GM12864 (cell line): ENCODE measurements at regions not wholly inside any gene's neighbourhood (a gene's known extent, or its start where the extent isn't known, plus 50 kb on each side); places are given as distances from the start of the nearest gene placed in this dataset.

Source experiments
- DNase-seq: peaks from one replicate; pipeline ENCODE4 v3.0.0-alpha.2; 2011; ENCODE audit warnings: low read depth
- H3K4me3 ChIP-seq: 2 replicates; pipeline ENCODE4 v1.5.1; 2011; ENCODE audit warnings: mild to moderate bottlenecking, low read depth, low read length, control low read depth
- CTCF ChIP-seq: IDR thresholded peaks from 2 replicates; pipeline ENCODE4 v1.5.1; 2011; ENCODE audit warnings: low read depth, mild to moderate bottlenecking, moderate library complexity, low read length, control low read depth, inconsistent platforms; ENCODE audit errors: missing control alignments

- DNase-seq, result no peak
- no peak overlapping the region for H3K4me3 ChIP-seq
- no peak for TF ChIP-seq CTCF
Observed at GRCh38 chr14:30125322-30125979, 197.8 kb upstream of the PRKD1 start.

- TF ChIP-seq CTCF, result no peak
- H3K4me3 ChIP-seq, result no peak overlapping the region
- no peak for DNase-seq
Observed at GRCh38 chr14:30129807-30130206, 202.2 kb upstream of the PRKD1 start.

GRCh38 chr14:30131581-30132097 is 204.0 kb upstream of the PRKD1 start:
- no peak for DNase-seq
- no peak overlapping the region for H3K4me3 ChIP-seq
- no peak for TF ChIP-seq CTCF

- no peak overlapping the region for H3K4me3 ChIP-seq
- DNase-seq, result no peak
- TF ChIP-seq CTCF, result no peak
Observed at GRCh38 chr14:30132196-30132595, 204.5 kb upstream of the PRKD1 start.

- TF ChIP-seq CTCF, result no peak
- no peak for DNase-seq
- no peak overlapping the region for H3K4me3 ChIP-seq
Observed at GRCh38 chr14:30134936-30135335, 207.3 kb upstream of the PRKD1 start.

- no peak for DNase-seq
- no peak for TF ChIP-seq CTCF
- H3K4me3 ChIP-seq, result no peak overlapping the region
Observed at GRCh38 chr14:30138567-30138966, 210.9 kb upstream of the PRKD1 start.

GRCh38 chr14:30142216-30142615 is 214.6 kb upstream of the PRKD1 start:
- TF ChIP-seq CTCF, result no peak
- DNase-seq, result no peak
- H3K4me3 ChIP-seq, result no peak overlapping the region
